GM12892 (cell line): ENCODE measurements at regions not wholly inside any gene's neighbourhood (a gene's known extent, or its start where the extent isn't known, plus 50 kb on each side); places are given as distances from the start of the nearest gene placed in this dataset.

ENCODE experiments used
- DNase-seq: peaks from one replicate; pipeline ENCODE4 v3.0.0; 2011; ENCODE audit not compliant: insufficient read length
- FAIRE-seq: peaks from 2 replicates; lab custom pipeline; 2011; peaks lifted over from hg19 to GRCh38; lab: Jason Lieb, UNC
- POLR2A ChIP-seq: IDR thresholded peaks from 2 replicates; pipeline ENCODE4 v1.6.1; 2011; ENCODE audit warnings: low read depth, low read length, control low read depth
- POLR2AphosphoS5 ChIP-seq: IDR thresholded peaks from 2 replicates; pipeline ENCODE4 v1.6.1; 2011; ENCODE audit warnings: low read depth, low read length, control low read depth
- TAF1 ChIP-seq: IDR thresholded peaks from 2 replicates; pipeline ENCODE4 v1.6.1; 2011; ENCODE audit warnings: low read depth, mild to moderate bottlenecking, control low read depth, low read length, borderline replicate concordance

DNA sequence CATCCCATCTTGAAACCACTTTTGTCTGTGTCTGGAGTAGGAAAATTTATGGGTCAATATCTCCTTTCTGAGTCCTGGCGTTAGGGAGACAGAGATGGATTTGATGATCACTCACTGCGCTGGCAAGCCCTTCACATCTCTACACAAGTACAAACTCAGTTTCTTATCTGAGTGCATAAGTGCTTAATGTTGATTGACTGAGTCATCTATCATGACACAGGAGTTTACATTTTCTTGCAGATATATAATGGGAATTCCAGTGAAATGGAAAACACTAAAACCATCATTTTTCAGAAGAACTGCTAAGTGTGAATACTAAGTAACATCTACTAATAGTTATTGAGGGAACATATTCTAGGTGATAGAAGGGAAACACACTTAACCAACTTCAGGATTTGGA is 763.9 kb upstream of the COBL start:
- no peak for FAIRE-seq
- no peak for DNase-seq
- no peak for TF ChIP-seq POLR2A
- no peak for TF ChIP-seq POLR2AphosphoS5
- no peak for TF ChIP-seq TAF1

- FAIRE-seq = no peak
Measured at GRCh38 chr7:52079726-52080125, 763.1 kb upstream of the COBL start.

DNA sequence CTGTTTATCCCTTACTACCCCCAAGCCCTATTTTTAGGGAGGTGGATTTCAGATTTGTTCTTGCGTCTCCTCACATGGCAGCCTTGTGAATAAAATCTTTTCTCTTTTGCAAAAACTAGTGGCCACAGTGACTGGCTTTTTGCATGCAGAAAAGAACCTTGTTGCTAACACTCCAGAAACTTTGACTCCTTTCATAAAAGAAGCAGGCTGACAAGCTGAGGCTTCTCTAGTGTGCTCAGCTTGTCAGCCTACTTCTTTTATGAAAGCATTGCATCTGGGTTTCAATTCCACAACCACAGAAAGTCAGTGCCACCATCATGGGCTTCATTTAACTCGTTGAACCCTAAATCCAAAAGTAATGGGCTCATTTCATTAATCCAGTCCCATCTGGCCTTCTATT is 761.0 kb upstream of the COBL start:
- DNase-seq (no peak), FAIRE-seq (no peak)
- TF ChIP-seq TAF1 (no peak), POLR2A (no peak), POLR2AphosphoS5 (no peak)

More at GRCh38 chr7:52079726-52080125, 763.1 kb upstream of the COBL start:
- TF ChIP-seq TAF1 (no peak), POLR2AphosphoS5 (no peak), POLR2A (no peak)
- no peak for DNase-seq

DNA sequence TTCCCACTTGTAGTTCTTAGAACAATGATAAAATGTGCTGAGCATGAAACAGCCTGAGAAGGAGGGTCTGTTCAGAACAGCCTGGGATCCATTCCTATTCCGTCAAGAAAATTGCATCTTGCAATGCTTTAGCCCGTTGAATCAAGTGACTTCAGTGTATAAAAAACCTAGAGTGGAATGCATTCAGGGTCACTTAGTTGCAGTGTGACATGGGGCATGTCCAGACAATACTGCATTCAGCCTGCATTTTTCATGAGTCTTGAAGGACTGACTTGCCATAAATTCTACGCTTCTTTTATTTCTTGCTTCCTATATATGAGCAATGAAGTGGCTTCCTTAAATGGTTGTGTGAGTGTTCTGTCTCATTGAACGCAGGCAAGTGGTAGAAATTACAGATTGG is 758.3 kb upstream of the COBL start:
- DNase-seq = no peak
- TF ChIP-seq POLR2A = no peak
- TF ChIP-seq TAF1 = no peak
- no peak for TF ChIP-seq POLR2AphosphoS5
- no peak for FAIRE-seq

- FAIRE-seq (no peak), DNase-seq (no peak)
- TF ChIP-seq TAF1 (no peak), POLR2A (no peak), POLR2AphosphoS5 (no peak)
Measured at GRCh38 chr7:52074071-52074470, 757.5 kb upstream of the COBL start.

- TF ChIP-seq TAF1 = no peak
- no peak for TF ChIP-seq POLR2A
- FAIRE-seq (no peak), DNase-seq (no peak)
Measured at GRCh38 chr7:52071744-52072143, 755.1 kb upstream of the COBL start.

- DNase-seq (no peak), FAIRE-seq (no peak)
Measured at GRCh38 chr7:52064493-52064892, 747.9 kb upstream of the COBL start.

DNA sequence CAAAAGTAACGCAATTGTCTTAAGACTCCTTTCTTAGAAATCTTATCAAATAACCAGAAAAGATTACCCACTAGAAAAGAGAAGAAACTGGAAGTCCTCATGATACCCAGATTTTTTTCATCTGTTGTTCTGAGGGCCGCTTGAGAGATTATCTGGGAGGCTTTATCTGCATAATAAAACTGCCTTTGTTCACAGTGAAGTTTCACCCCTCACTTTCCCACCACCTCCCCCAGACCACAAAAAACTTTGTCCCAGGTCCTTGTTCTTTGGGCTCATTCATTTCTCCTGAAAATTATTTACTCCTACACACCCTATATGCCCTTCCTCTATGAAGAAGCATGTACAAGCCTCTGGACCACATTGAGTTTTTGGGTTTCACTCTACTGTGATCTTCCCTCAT is 745.1 kb upstream of the COBL start:
- TF ChIP-seq POLR2AphosphoS5 (no peak), TAF1 (no peak), POLR2A (no peak)
- FAIRE-seq (no peak), DNase-seq (no peak)

More at GRCh38 chr7:52064493-52064892, 747.9 kb upstream of the COBL start:
- TF ChIP-seq POLR2A (no peak), TAF1 (no peak), POLR2AphosphoS5 (no peak)

GRCh38 chr7:52053525-52053924 is 736.9 kb upstream of the COBL start:
- no peak for FAIRE-seq

GRCh38 chr7:52030722-52031121 is 714.1 kb upstream of the COBL start:
- DNase-seq (no peak), FAIRE-seq (no peak)
- TF ChIP-seq TAF1 (no peak), POLR2A (no peak), POLR2AphosphoS5 (no peak)

More at GRCh38 chr7:52053525-52053924, 736.9 kb upstream of the COBL start:
- TF ChIP-seq TAF1 (no peak), POLR2AphosphoS5 (no peak), POLR2A (no peak)
- DNase-seq = no peak

- FAIRE-seq = no peak
- TF ChIP-seq TAF1 (no peak), POLR2AphosphoS5 (no peak), POLR2A (no peak)
- DNase-seq = no peak
Measured at GRCh38 chr7:52026140-52026539, 709.5 kb upstream of the COBL start.

GRCh38 chr7:52021343-52021742 is 704.7 kb upstream of the COBL start:
- DNase-seq (no peak), FAIRE-seq (no peak)
- no peak for TF ChIP-seq POLR2AphosphoS5
- TF ChIP-seq TAF1 = no peak
- TF ChIP-seq POLR2A = no peak

- DNase-seq (no peak), FAIRE-seq (no peak)
- TF ChIP-seq POLR2A (no peak), TAF1 (no peak), POLR2AphosphoS5 (no peak)
Measured at GRCh38 chr7:52018680-52019054, 702.1 kb upstream of the COBL start.
